ENCODE measurements at regions not wholly inside any gene's neighbourhood (a gene's known extent, or its start where the extent isn't known, plus 50 kb on each side); places are given as distances from the start of the nearest gene placed in this dataset.

GRCh38 chr9:28365728-28366127, 792.4 kb upstream of the C9orf72 start:
- Histone ChIP-seq H2AFZ (ENCODE audit: control insufficient read depth, low read length) (no peak overlapping the region), H3K9me1 (ENCODE audit: control insufficient read depth, extremely low read depth, insufficient read depth, low read length) (no peaks in the 10 kb centered on the region), H3K27me3 (ENCODE audit: control insufficient read depth, extremely low read depth, insufficient read depth, low read length) (no peaks in the 10 kb centered on the region), H3K9ac (ENCODE audit: control insufficient read depth, extremely low read depth, insufficient read depth, low read length) (no peak overlapping the region), H3K9me3 (ENCODE audit: control insufficient read depth, low read depth, low read length) (no peaks in the 10 kb centered on the region), H4K20me1 (ENCODE audit: control insufficient read depth, extremely low read depth, insufficient read depth, low read length) (no peaks in the 10 kb centered on the region), H3K79me2 (ENCODE audit: control insufficient read depth, insufficient read depth, low read length) (no peaks in the 10 kb centered on the region), H3K36me3 (ENCODE audit: control insufficient read depth in 2 of 2, extremely low read depth in 1 of 2, insufficient read depth in 2 of 2, low read length in 2 of 2) (no peaks in the 10 kb centered on the region), H3K4me1 (ENCODE audit: control insufficient read depth, extremely low read depth, insufficient read depth, low read length) (no peaks in the 10 kb centered on the region), H3K4me2 (ENCODE audit: control insufficient read depth, extremely low read depth, insufficient read depth, low read depth, low read length) (no peak overlapping the region), H3K4me3 (ENCODE audit: control insufficient read depth in 2 of 3, extremely low read depth in 1 of 3, insufficient read depth in 2 of 3, low read depth in 1 of 3, low read length in 3 of 3) (no peak overlapping the region), H3K27ac (ENCODE audit: control insufficient read depth, insufficient read depth, low read length) (no peak overlapping the region)
- dilution Hi-C loops (cut with MboI; ENCODE audit: extremely low pct_ligation_motif_present, low sequenced_read_pairs) = no loop called here
- FAIRE-seq (no peak), DNase-seq (ENCODE audit: low read depth, low spot score) (no peak)
- no peak for TF ChIP-seq EZH2 (IDR thresholded peaks at IDR 0.05; ENCODE audit: low read length)
- no peak for TF ChIP-seq CTCF (optimal IDR thresholded peaks at IDR 0.05 in 1 of 3, IDR thresholded peaks at IDR 0.05 in 1 of 3, conservative IDR thresholded peaks at IDR 0.05 in 1 of 3; ENCODE audit: extremely low read depth in 1 of 3, insufficient read depth in 2 of 3, low read length in 3 of 3)

- H3K4me3 ChIP-seq (ENCODE audit: control insufficient read depth in 2 of 3, extremely low read depth in 1 of 3, insufficient read depth in 2 of 3, low read depth in 1 of 3, low read length in 3 of 3) = no peak overlapping the region
- no peaks in the 10 kb centered on the region for H3K27me3 ChIP-seq (ENCODE audit: control insufficient read depth, extremely low read depth, insufficient read depth, low read length)
- DNase-seq (ENCODE audit: low read depth, low spot score) (no peak), FAIRE-seq (no peak)
- no peaks in the 10 kb centered on the region for H3K9me1 ChIP-seq (ENCODE audit: control insufficient read depth, extremely low read depth, insufficient read depth, low read length)
- TF ChIP-seq CTCF (optimal IDR thresholded peaks at IDR 0.05 in 1 of 3, IDR thresholded peaks at IDR 0.05 in 1 of 3, conservative IDR thresholded peaks at IDR 0.05 in 1 of 3; ENCODE audit: extremely low read depth in 1 of 3, insufficient read depth in 2 of 3, low read length in 3 of 3) = no peak
- TF ChIP-seq EZH2 (IDR thresholded peaks at IDR 0.05; ENCODE audit: low read length) = no peak
- dilution Hi-C loops (cut with MboI; ENCODE audit: extremely low pct_ligation_motif_present, low sequenced_read_pairs) = no loop called here
- H3K27ac ChIP-seq (ENCODE audit: control insufficient read depth, insufficient read depth, low read length) = no peak overlapping the region
- no peaks in the 10 kb centered on the region for H3K79me2 ChIP-seq (ENCODE audit: control insufficient read depth, insufficient read depth, low read length)
- H4K20me1 ChIP-seq (ENCODE audit: control insufficient read depth, extremely low read depth, insufficient read depth, low read length) = no peaks in the 10 kb centered on the region
- no peaks in the 10 kb centered on the region for H3K4me1 ChIP-seq (ENCODE audit: control insufficient read depth, extremely low read depth, insufficient read depth, low read length)
- H3K9me3 ChIP-seq (ENCODE audit: control insufficient read depth, low read depth, low read length) = no peaks in the 10 kb centered on the region
- no peaks in the 10 kb centered on the region for H3K36me3 ChIP-seq (ENCODE audit: control insufficient read depth in 2 of 2, extremely low read depth in 1 of 2, insufficient read depth in 2 of 2, low read length in 2 of 2)
- H3K9ac ChIP-seq (ENCODE audit: control insufficient read depth, extremely low read depth, insufficient read depth, low read length) = no peak overlapping the region
- H3K4me2 ChIP-seq (ENCODE audit: control insufficient read depth, extremely low read depth, insufficient read depth, low read depth, low read length) = no peak overlapping the region
- no peak overlapping the region for H2AFZ ChIP-seq (ENCODE audit: control insufficient read depth, low read length)
These were observed 805.0 kb upstream of the C9orf72 start for GRCh38 chr9:28378231-28378630.

Measured in keratinocyte (primary cell).